ENCODE measurements at regions not wholly inside any gene's neighbourhood (a gene's known extent, or its start where the extent isn't known, plus 50 kb on each side); places are given as distances from the start of the nearest gene placed in this dataset.

DNA sequence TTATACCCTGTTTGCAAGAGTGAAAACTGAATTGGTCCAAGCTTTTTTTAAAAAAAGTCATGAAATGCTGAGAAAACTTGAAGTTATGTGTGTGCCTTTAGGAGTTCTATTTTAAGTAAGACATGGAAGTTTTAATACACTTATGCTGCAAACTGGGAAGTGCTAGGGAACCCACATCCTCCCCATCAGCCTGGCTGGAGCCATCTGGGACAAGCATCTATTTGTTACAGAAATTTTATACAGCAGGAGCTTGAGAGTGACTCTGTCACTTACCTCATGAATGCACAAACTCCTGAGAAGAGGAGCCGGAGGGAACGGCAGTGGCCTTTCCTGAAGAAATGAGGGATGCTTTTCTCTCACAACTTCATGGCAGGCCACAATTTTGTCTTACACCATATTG, 78.2 kb upstream of the SLC44A3 start:
- no peak overlapping the region for H3K4me3 ChIP-seq (ENCODE audit: low read depth, low read length)
- DNase-seq (ENCODE audit: low read depth): no peak
- TF ChIP-seq, protein P1, sequence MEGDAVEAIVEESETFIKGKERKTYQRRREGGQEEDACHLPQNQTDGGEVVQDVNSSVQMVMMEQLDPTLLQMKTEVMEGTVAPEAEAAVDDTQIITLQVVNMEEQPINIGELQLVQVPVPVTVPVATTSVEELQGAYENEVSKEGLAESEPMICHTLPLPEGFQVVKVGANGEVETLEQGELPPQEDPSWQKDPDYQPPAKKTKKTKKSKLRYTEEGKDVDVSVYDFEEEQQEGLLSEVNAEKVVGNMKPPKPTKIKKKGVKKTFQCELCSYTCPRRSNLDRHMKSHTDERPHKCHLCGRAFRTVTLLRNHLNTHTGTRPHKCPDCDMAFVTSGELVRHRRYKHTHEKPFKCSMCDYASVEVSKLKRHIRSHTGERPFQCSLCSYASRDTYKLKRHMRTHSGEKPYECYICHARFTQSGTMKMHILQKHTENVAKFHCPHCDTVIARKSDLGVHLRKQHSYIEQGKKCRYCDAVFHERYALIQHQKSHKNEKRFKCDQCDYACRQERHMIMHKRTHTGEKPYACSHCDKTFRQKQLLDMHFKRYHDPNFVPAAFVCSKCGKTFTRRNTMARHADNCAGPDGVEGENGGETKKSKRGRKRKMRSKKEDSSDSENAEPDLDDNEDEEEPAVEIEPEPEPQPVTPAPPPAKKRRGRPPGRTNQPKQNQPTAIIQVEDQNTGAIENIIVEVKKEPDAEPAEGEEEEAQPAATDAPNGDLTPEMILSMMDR (IDR thresholded peaks at IDR 0.05; ENCODE audit: insufficient read depth, low read length): no peak

- no peak for DNase-seq (ENCODE audit: low read depth)
- H3K4me3 ChIP-seq (ENCODE audit: low read depth, low read length): no peak overlapping the region
- TF ChIP-seq, protein P1 (IDR thresholded peaks at IDR 0.05; ENCODE audit: insufficient read depth, low read length): no peak
Observed at GRCh38 chr1:94741510-94741909, 78.6 kb upstream of the SLC44A3 start.

- peak; percentile 90 for DNase-seq (ENCODE audit: low read depth)
- no peak overlapping the region for H3K4me3 ChIP-seq (ENCODE audit: low read depth, low read length)
- TF ChIP-seq, protein P1 (IDR thresholded peaks at IDR 0.05; ENCODE audit: insufficient read depth, low read length): no peak
Observed at GRCh38 chr1:94739521-94740061, 80.6 kb upstream of the SLC44A3 start.

DNA sequence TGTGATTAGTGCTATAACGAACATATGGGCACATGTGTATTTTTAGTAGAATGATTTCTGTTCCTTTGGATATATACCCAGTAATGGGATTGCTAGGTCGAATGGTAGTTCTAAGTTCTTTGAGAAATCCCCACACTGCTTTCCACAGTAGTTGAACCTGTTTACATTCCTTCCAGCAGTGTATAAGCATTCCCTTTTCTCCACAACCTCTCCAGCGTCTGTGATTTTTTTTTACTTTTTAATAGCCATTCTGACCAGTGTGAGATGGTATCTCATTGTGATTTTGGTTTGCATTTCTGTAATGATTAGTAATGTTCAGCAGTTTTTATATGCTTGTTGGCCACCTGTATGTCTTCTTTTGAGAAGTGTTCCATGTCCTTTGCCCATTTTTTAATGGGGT, 81.8 kb upstream of the SLC44A3 start:
- DNase-seq (ENCODE audit: low read depth): no peak
- no peak overlapping the region for H3K4me3 ChIP-seq (ENCODE audit: low read depth, low read length)
- TF ChIP-seq, protein P1 (IDR thresholded peaks at IDR 0.05; ENCODE audit: insufficient read depth, low read length): no peak

DNA sequence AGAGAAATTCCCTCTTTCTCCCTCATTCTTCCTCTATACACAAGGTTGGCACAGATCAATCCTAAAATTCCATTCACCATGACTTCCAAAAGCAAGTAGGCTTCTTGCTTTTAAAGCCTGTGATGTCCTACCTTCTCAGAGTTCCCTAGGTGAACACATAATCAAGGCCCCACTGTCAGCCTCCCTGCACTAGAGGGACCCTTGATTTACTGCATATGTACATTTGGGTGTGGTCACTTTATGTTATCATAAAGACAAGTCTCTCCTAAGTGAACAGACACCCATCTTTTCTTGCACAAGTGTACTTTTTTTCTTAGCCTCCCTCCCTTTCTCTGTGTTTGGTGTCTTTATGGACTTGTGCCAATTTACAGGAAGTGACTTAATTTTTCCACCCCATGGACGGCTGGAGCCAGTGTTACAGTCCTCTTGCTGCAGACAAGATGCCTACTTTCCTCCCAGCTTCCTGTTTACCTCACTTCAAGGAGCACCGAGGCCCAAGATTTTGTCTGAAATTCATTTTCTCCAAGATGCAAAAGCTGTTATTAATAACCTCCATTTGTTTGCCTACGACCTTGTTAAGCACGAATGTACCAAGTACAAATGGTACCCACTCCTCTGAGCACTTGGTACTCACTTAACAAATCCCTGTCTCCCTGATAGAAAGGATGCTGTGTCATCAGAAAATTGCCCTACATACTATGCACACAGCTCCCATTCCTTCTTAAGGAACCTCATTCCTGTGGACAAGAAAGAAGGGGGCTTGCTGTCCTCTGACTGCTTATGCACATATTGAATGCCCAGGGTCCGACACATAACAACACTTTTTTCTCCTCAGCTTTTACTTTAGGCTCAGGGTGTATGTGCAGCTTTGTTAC, 82.8 kb upstream of the SLC44A3 start:
- H3K4me3 ChIP-seq (ENCODE audit: low read depth, low read length): no peak overlapping the region
- TF ChIP-seq, protein P1 (IDR thresholded peaks at IDR 0.05; ENCODE audit: insufficient read depth, low read length): no peak
- peak; percentile 64 for DNase-seq (ENCODE audit: low read depth)

- H3K4me3 ChIP-seq (ENCODE audit: low read depth, low read length): no peak overlapping the region
- DNase-seq (ENCODE audit: low read depth): no peak
- TF ChIP-seq, protein P1 (IDR thresholded peaks at IDR 0.05; ENCODE audit: insufficient read depth, low read length): no peak
Observed at GRCh38 chr1:94736549-94736948, 83.6 kb upstream of the SLC44A3 start.

Measured in fibroblast of the aortic adventitia (primary cell).